ENCODE measurements at regions not wholly inside any gene's neighbourhood (a gene's known extent, or its start where the extent isn't known, plus 50 kb on each side); places are given as distances from the start of the nearest gene placed in this dataset.
A peak's percentile ranks its signal among the peaks of the same experiment; 100 is the strongest.

GRCh38 chr13:65653613-65654012, 1576.5 kb downstream of the PCDH9 start:
- H3K27ac Mint-ChIP-seq: no peak overlapping the region
- H3K9me3 Mint-ChIP-seq (ENCODE audit: low read depth): no peaks in the 10 kb centered on the region
- H3K4me3 Mint-ChIP-seq (ENCODE audit: low read depth): no peak overlapping the region
- no peaks in the 10 kb centered on the region for H3K36me3 Mint-ChIP-seq (ENCODE audit: insufficient read depth)
- no peak for DNase-seq (ENCODE audit: low spot score, unreplicated experiment)
- peaks cover 3% of the 10 kb centered on the region for H3K27me3 Mint-ChIP-seq
- peaks cover 3% of the 10 kb centered on the region for H3K4me1 Mint-ChIP-seq (ENCODE audit: low read depth)
- no peak for TF ChIP-seq CTCF (IDR thresholded peaks at IDR 0.05; ENCODE audit: unreplicated experiment)

GRCh38 chr13:65650321-65650720, 1579.8 kb downstream of the PCDH9 start:
- Mint-ChIP-seq H3K4me1 (ENCODE audit: low read depth) (peaks cover 3% of the 10 kb centered on the region), H3K27ac (no peak overlapping the region), H3K36me3 (ENCODE audit: insufficient read depth) (no peaks in the 10 kb centered on the region), H3K4me3 (ENCODE audit: low read depth) (no peak overlapping the region), H3K27me3 (peaks cover 3% of the 10 kb centered on the region), H3K9me3 (ENCODE audit: low read depth) (no peaks in the 10 kb centered on the region)
- DNase-seq (ENCODE audit: low spot score, unreplicated experiment): no peak
- TF ChIP-seq CTCF (IDR thresholded peaks at IDR 0.05; ENCODE audit: unreplicated experiment): no peak

- Mint-ChIP-seq H3K27ac (no peak overlapping the region), H3K4me1 (ENCODE audit: low read depth) (no peaks in the 10 kb centered on the region), H3K36me3 (ENCODE audit: insufficient read depth) (no peaks in the 10 kb centered on the region), H3K9me3 (ENCODE audit: low read depth) (no peaks in the 10 kb centered on the region), H3K27me3 (no peaks in the 10 kb centered on the region), H3K4me3 (ENCODE audit: low read depth) (no peak overlapping the region)
- TF ChIP-seq CTCF (IDR thresholded peaks at IDR 0.05; ENCODE audit: unreplicated experiment): no peak
- DNase-seq (ENCODE audit: low spot score, unreplicated experiment): no peak
Measured at GRCh38 chr13:65642996-65643395, 1587.1 kb downstream of the PCDH9 start.

- Mint-ChIP-seq H3K4me3 (ENCODE audit: low read depth) (no peak overlapping the region), H3K27ac (no peak overlapping the region), H3K9me3 (ENCODE audit: low read depth) (no peaks in the 10 kb centered on the region), H3K27me3 (no peaks in the 10 kb centered on the region), H3K4me1 (ENCODE audit: low read depth) (no peaks in the 10 kb centered on the region), H3K36me3 (ENCODE audit: insufficient read depth) (no peaks in the 10 kb centered on the region)
- TF ChIP-seq CTCF (IDR thresholded peaks at IDR 0.05; ENCODE audit: unreplicated experiment): no peak
- no peak for DNase-seq (ENCODE audit: low spot score, unreplicated experiment)
Measured at GRCh38 chr13:65642301-65642700, 1587.8 kb downstream of the PCDH9 start.

- Mint-ChIP-seq H3K4me3 (ENCODE audit: low read depth) (no peak overlapping the region), H3K27me3 (no peaks in the 10 kb centered on the region), H3K9me3 (ENCODE audit: low read depth) (no peaks in the 10 kb centered on the region), H3K27ac (no peak overlapping the region), H3K4me1 (ENCODE audit: low read depth) (no peaks in the 10 kb centered on the region), H3K36me3 (ENCODE audit: insufficient read depth) (no peaks in the 10 kb centered on the region)
- DNase-seq (ENCODE audit: low spot score, unreplicated experiment): no peak
- peak; percentile 78 for TF ChIP-seq CTCF (IDR thresholded peaks at IDR 0.05; ENCODE audit: unreplicated experiment)
Measured at GRCh38 chr13:65638572-65639168, 1591.5 kb downstream of the PCDH9 start.
